ENCODE measurements at regions not wholly inside any gene's neighbourhood (a gene's known extent, or its start where the extent isn't known, plus 50 kb on each side); places are given as distances from the start of the nearest gene placed in this dataset.

DNA sequence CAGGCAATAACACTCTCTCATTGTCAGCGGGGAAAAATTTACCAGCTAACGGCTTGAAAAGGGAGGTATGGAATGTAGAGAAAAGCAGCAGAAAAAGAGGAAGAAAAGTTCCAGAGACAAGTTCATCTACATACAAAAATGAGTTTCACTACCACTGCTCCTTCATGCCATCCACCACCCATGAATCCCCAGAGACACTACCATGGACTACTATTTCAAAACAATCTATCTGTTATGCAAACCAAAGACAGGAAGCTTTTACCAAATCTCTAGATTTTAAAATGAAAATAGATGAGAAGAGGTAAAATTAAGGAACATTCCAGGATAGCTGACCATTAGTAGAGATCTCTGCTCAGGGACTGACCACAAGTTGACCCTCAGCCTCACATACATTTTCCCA, 189.0 kb upstream of the GRM3 start:
- no TSS peak for BruUV-seq (replicated peaks)
- 0% methylated on average over 2 of the region's 2 CpGs for WGBS (ENCODE audit: insufficient coverage, low coverage, missing lambda C conversion rate)
- POLR2A ChIA-PET = no interaction called here
- Histone ChIP-seq H3K4me2 (ENCODE audit: insufficient read depth, low read length) (no peak overlapping the region), H4K20me1 (replicated peaks; ENCODE audit: control insufficient read depth, insufficient read depth, low read length) (no peaks in the 10 kb centered on the region), H3K27me3 (ENCODE audit: control insufficient read depth in 2 of 2, insufficient read depth in 2 of 2, low read length in 2 of 2) (no peaks in the 10 kb centered on the region), H2AFZ (ENCODE audit: low read depth, low read length) (no peak overlapping the region), H3K79me2 (ENCODE audit: control insufficient read depth, insufficient read depth, low read length) (no peaks in the 10 kb centered on the region), H3K36me3 (ENCODE audit: control insufficient read depth, insufficient read depth, low read length) (no peaks in the 10 kb centered on the region), H3K4me1 (replicated peaks in 1 of 2; ENCODE audit: control insufficient read depth in 2 of 2, insufficient read depth in 2 of 2, low read length in 2 of 2) (no peaks in the 10 kb centered on the region), H3K9me1 (ENCODE audit: control insufficient read depth, insufficient read depth, low read length) (no peaks in the 10 kb centered on the region), H3K4me3 (no peak overlapping the region), H3K27ac (ENCODE audit: extremely low read depth, low read depth, low read length) (no peak overlapping the region), H3K9ac (ENCODE audit: insufficient read depth in 1 of 2, low read depth in 2 of 2, low read length in 2 of 2) (no peak overlapping the region), H3K9me3 (replicated peaks; ENCODE audit: control insufficient read depth, insufficient read depth, low read depth, low read length) (no peaks in the 10 kb centered on the region)
- TF ChIP-seq, protein P1, sequence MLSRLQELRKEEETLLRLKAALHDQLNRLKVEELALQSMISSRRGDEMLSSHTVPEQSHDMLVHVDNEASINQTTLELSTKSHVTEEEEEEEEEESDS (CRISPR knock-in tag; IDR thresholded peaks at IDR 0.05) = no peak
- TF ChIP-seq YBX1 (IDR thresholded peaks at IDR 0.05) = no peak
- TF ChIP-seq ZNF79 (CRISPR knock-in tag; IDR thresholded peaks at IDR 0.05; ENCODE audit: low read depth) = no peak
- TF ChIP-seq KLF10 (CRISPR knock-in tag; IDR thresholded peaks at IDR 0.05) = no peak
- no peak for TF ChIP-seq MTA2 (IDR thresholded peaks at IDR 0.05; ENCODE audit: low read depth)
- TF ChIP-seq U2AF1 (optimal IDR thresholded peaks at IDR 0.05; ENCODE audit: low read depth, low read length) = no peak
- no peak for TF ChIP-seq SMARCC2 (IDR thresholded peaks at IDR 0.05; ENCODE audit: low read depth)
- no peak for TF ChIP-seq ZNF77 (CRISPR knock-in tag; IDR thresholded peaks at IDR 0.05)
- intact Hi-C loops (cut with micrococcal nuclease) (no loop called here), in situ Hi-C loops (cut with MboI) (loop anchor here (25.0 kb wide), 1 partner anchor 1417 kb away; no protein-coding TSS in a partner anchor)
- CTCF ChIA-PET (ENCODE audit: low intra/inter-chr PET ratio) = no interaction called here
- FAIRE-seq = no peak
- no peak for DNase-seq (ENCODE audit: extremely low read depth in 1 of 4, low spot score in 3 of 4)
- ATAC-seq = no peak

DNA sequence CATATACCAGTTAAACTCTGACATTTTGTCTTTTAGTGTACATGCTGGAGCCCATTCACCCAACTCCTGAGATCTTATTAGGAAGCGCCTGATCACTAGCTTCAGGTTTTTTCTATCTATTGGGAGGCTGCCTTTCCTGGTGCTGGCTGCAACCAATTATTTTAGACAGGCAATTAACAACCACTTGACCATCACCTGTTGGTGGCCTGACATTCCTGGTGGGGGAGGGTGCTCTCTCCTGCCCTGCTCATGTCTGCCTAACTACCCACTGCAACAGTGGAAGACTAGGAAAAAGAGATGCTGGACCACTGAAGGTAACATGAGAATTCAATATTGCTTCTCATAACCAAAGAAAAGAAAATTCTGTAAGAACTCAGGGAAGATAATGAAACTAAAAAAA, 190.3 kb upstream of the GRM3 start:
- ATAC-seq (no peak), DNase-seq (ENCODE audit: extremely low read depth in 1 of 4, low spot score in 3 of 4) (no peak), FAIRE-seq (no peak)
- Histone ChIP-seq H3K27ac (ENCODE audit: extremely low read depth, low read depth, low read length) (no peak overlapping the region), H3K9ac (ENCODE audit: insufficient read depth in 1 of 2, low read depth in 2 of 2, low read length in 2 of 2) (no peak overlapping the region), H4K20me1 (replicated peaks; ENCODE audit: control insufficient read depth, insufficient read depth, low read length) (no peaks in the 10 kb centered on the region), H3K9me3 (replicated peaks; ENCODE audit: control insufficient read depth, insufficient read depth, low read depth, low read length) (no peaks in the 10 kb centered on the region), H3K4me1 (replicated peaks in 1 of 2; ENCODE audit: control insufficient read depth in 2 of 2, insufficient read depth in 2 of 2, low read length in 2 of 2) (no peaks in the 10 kb centered on the region), H3K79me2 (ENCODE audit: control insufficient read depth, insufficient read depth, low read length) (no peaks in the 10 kb centered on the region), H3K27me3 (ENCODE audit: control insufficient read depth in 2 of 2, insufficient read depth in 2 of 2, low read length in 2 of 2) (no peaks in the 10 kb centered on the region), H2AFZ (ENCODE audit: low read depth, low read length) (no peak overlapping the region), H3K4me3 (no peak overlapping the region), H3K4me2 (ENCODE audit: insufficient read depth, low read length) (no peak overlapping the region), H3K36me3 (ENCODE audit: control insufficient read depth, insufficient read depth, low read length) (no peaks in the 10 kb centered on the region), H3K9me1 (ENCODE audit: control insufficient read depth, insufficient read depth, low read length) (no peaks in the 10 kb centered on the region)
- intact Hi-C loops (cut with micrococcal nuclease) = no loop called here
- ChIA-PET CTCF (ENCODE audit: low intra/inter-chr PET ratio) (no interaction called here), POLR2A (no interaction called here)
- TF ChIP-seq MEF2D (tag; conservative IDR thresholded peaks at IDR 0.05; ENCODE audit: low read depth) = no peak
- no TSS peak for BruUV-seq (replicated peaks)
- 0% methylated on average over 1 of the region's 1 CpG for WGBS (ENCODE audit: insufficient coverage, low coverage, missing lambda C conversion rate)
- in situ Hi-C loops (cut with MboI) = loop anchor here (25.0 kb wide), 1 partner anchor 1416 kb away; no protein-coding TSS in a partner anchor

Measured in K562 (cell line).